ENCODE measurements at regions not wholly inside any gene's neighbourhood (a gene's known extent, or its start where the extent isn't known, plus 50 kb on each side); places are given as distances from the start of the nearest gene placed in this dataset.

DNA sequence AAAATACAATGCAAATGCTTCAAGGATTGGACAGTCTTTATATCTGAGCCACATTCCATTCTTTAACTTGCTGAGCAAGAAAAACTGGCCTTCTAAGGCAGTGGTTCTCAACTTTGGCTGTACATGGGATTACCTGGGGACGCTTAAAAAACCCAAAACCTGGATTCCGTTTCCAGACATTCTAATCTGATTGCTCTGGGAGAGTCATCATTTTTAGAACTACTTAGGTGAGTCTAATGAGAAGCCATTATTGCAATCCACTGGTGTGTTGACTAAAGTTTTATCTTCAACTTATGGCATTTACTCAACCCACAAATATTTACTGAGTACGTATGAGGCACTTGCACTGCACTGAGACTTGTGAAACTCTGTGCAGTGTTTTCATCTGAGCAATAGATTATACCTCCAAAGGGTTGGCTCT, 195.7 kb upstream of the ATP11B start:
- TF ChIP-seq, protein P1, sequence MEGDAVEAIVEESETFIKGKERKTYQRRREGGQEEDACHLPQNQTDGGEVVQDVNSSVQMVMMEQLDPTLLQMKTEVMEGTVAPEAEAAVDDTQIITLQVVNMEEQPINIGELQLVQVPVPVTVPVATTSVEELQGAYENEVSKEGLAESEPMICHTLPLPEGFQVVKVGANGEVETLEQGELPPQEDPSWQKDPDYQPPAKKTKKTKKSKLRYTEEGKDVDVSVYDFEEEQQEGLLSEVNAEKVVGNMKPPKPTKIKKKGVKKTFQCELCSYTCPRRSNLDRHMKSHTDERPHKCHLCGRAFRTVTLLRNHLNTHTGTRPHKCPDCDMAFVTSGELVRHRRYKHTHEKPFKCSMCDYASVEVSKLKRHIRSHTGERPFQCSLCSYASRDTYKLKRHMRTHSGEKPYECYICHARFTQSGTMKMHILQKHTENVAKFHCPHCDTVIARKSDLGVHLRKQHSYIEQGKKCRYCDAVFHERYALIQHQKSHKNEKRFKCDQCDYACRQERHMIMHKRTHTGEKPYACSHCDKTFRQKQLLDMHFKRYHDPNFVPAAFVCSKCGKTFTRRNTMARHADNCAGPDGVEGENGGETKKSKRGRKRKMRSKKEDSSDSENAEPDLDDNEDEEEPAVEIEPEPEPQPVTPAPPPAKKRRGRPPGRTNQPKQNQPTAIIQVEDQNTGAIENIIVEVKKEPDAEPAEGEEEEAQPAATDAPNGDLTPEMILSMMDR (IDR thresholded peaks at IDR 0.05; ENCODE audit: low read depth, low read length) = no peak
- POLR2A ChIA-PET = no interaction called here

DNA sequence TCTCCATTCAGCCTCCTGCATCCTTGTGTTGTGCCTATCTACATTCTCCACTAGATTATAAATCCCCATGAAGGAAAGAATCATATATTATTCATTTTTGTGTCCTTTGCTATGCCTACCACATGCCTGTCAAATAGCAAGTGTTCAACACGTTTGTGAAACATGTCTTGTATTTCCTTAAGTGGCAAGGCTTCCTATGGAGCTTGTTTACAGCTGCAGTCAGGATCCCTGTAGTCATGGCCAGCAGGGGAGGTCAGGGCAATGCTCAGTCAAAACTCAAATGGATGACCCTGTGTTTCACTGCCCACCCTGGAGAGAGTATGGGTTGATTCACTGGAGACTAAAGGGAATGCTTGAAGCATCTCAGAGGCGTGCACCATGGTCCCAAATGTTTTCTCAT, 191.7 kb upstream of the ATP11B start:
- DNase-seq (ENCODE audit: low read depth, low spot score) = no peak
- Histone ChIP-seq H3K27me3 (ENCODE audit: control insufficient read depth, insufficient read depth, low read length) (no peaks in the 10 kb centered on the region), H3K9me3 (ENCODE audit: control insufficient read depth, insufficient read depth, low read length) (peaks cover 9% of the 10 kb centered on the region), H3K4me3 (ENCODE audit: low read depth, low read length) (no peak overlapping the region), H3K27ac (ENCODE audit: low read depth, low read length) (no peak overlapping the region)
- CTCF ChIA-PET = no interaction called here
- POLR2A ChIA-PET = no interaction called here
- TF ChIP-seq, protein P1 (IDR thresholded peaks at IDR 0.05; ENCODE audit: low read depth, low read length) = no peak

More for the DNA sequence above, 195.7 kb upstream of the ATP11B start:
- Histone ChIP-seq H3K9me3 (ENCODE audit: control insufficient read depth, insufficient read depth, low read length) (peaks cover 6% of the 10 kb centered on the region), H3K27ac (ENCODE audit: low read depth, low read length) (no peak overlapping the region), H3K4me3 (ENCODE audit: low read depth, low read length) (no peak overlapping the region), H3K27me3 (ENCODE audit: control insufficient read depth, insufficient read depth, low read length) (no peaks in the 10 kb centered on the region)
- CTCF ChIA-PET = no interaction called here
- no peak for DNase-seq (ENCODE audit: low read depth, low spot score)

GRCh38 chr3:182603501-182603900, 189.8 kb upstream of the ATP11B start:
- H3K4me3 ChIP-seq (ENCODE audit: low read depth, low read length) = no peak overlapping the region
- CTCF ChIA-PET = no interaction called here
- TF ChIP-seq, protein P1 (IDR thresholded peaks at IDR 0.05; ENCODE audit: low read depth, low read length) = no peak
- POLR2A ChIA-PET = no interaction called here
- H3K27me3 ChIP-seq (ENCODE audit: control insufficient read depth, insufficient read depth, low read length) = no peaks in the 10 kb centered on the region
- no peak for DNase-seq (ENCODE audit: low read depth, low spot score)
- peaks cover 6% of the 10 kb centered on the region for H3K9me3 ChIP-seq (ENCODE audit: control insufficient read depth, insufficient read depth, low read length)
- H3K27ac ChIP-seq (ENCODE audit: low read depth, low read length) = no peak overlapping the region

DNA sequence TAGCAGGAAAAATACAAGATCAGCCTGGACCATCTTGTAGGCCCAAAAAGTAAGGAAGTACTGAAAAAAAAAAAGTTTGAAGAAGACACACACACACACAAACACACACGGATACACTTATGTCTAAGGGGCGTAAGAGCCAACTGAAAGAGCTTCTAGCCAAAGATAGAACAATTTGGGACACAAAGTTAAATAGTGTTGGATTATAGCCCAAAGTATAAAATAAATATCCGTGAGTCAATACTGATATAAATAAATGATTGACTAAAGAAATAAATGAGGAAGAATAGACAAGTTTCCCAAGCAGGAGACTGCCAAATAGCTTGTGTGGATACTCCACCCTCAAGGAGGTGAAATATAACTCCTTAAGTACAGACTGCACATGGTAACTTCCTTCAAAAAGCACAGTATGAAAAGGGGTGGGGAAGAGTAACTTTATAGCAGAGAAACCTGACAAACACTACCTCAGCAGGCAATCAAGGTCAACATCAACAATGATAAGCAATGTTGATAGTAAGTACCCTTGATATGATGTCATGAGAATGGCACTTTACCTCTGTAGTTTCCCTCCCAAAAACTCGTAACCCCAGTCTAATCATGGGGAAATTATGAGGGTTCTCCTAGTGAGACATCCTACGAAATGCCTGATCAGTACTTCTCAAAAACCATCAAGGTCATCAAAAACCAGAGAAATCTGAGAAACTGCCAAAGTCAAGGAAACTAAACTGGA, 187.3 kb upstream of the ATP11B start:
- Histone ChIP-seq H3K4me3 (ENCODE audit: low read depth, low read length) (no peak overlapping the region), H3K9me3 (ENCODE audit: control insufficient read depth, insufficient read depth, low read length) (peaks cover 3% of the 10 kb centered on the region; the same call in 1 of the 2 replicates), H3K27me3 (ENCODE audit: control insufficient read depth, insufficient read depth, low read length) (no peaks in the 10 kb centered on the region), H3K27ac (ENCODE audit: low read depth, low read length) (no peak overlapping the region)
- CTCF ChIA-PET = no interaction called here
- no peak for DNase-seq (ENCODE audit: low read depth, low spot score)
- POLR2A ChIA-PET = no interaction called here
- TF ChIP-seq, protein P1 (IDR thresholded peaks at IDR 0.05; ENCODE audit: low read depth, low read length) = no peak

- TF ChIP-seq, protein P1 (IDR thresholded peaks at IDR 0.05; ENCODE audit: low read depth, low read length) = no peak
- ChIA-PET POLR2A (no interaction called here), CTCF (no interaction called here)
- no peaks in the 10 kb centered on the region for H3K27me3 ChIP-seq (ENCODE audit: control insufficient read depth, insufficient read depth, low read length)
- no peak for DNase-seq (ENCODE audit: low read depth, low spot score)
- no peak overlapping the region for H3K4me3 ChIP-seq (ENCODE audit: low read depth, low read length)
- no peak overlapping the region for H3K27ac ChIP-seq (ENCODE audit: low read depth, low read length)
- peaks cover 3% of the 10 kb centered on the region; the same call in 1 of the 2 replicates for H3K9me3 ChIP-seq (ENCODE audit: control insufficient read depth, insufficient read depth, low read length)
Measured at GRCh38 chr3:182606905-182607504, 186.3 kb upstream of the ATP11B start.
